GM23338 (cell line): ENCODE measurements at regions not wholly inside any gene's neighbourhood (a gene's known extent, or its start where the extent isn't known, plus 50 kb on each side); places are given as distances from the start of the nearest gene placed in this dataset.

Source experiments
- ATAC-seq: fragments of 200-7000 bp; cut with Tn5 transposase; 3 replicates; pipeline ENCODE4 v1.9.1; 2020
- DNase-seq: peaks from one replicate; pipeline ENCODE4 v3.0.0-alpha.2; 2015; ENCODE audit warnings: low spot score
- H2AFZ ChIP-seq: fragments of 200-600 bp; sonication (generic); 2 replicates; pipeline ENCODE4 v1.8.0; 2016; ENCODE audit warnings: antibody characterized with exemption, mild to moderate bottlenecking, moderate library complexity
- H3F3A ChIP-seq: fragments of 200-600 bp; sonication (generic); replicated peaks from 2 replicates; pipeline ENCODE4 v1.8.0; 2017; ENCODE audit warnings: antibody characterized with exemption, mixed run types, low read depth
- H3K27ac ChIP-seq: fragments of 200-600 bp; sonication (generic); 2 replicates; pipeline ENCODE4 v1.6.1; 2016; ENCODE audit warnings: low read depth
- H3K27me3 ChIP-seq: fragments of 200-600 bp; sonication (generic); 2 replicates; pipeline ENCODE4 v1.8.0; 2016; ENCODE audit warnings: mild to moderate bottlenecking, mixed run types, moderate library complexity; ENCODE audit not compliant: insufficient read depth
- H3K36me3 ChIP-seq: fragments of 200-600 bp; sonication (generic); 2 replicates; pipeline ENCODE4 v1.8.0; 2016; ENCODE audit warnings: mild to moderate bottlenecking; ENCODE audit not compliant: insufficient read depth
- H3K4me1 ChIP-seq: fragments of 200-600 bp; sonication (generic); 2 replicates; pipeline ENCODE4 v1.8.0; 2016; ENCODE audit warnings: mild to moderate bottlenecking, moderate library complexity; ENCODE audit not compliant: insufficient read depth
- H3K4me2 ChIP-seq: fragments of 200-600 bp; sonication (generic); 2 replicates; pipeline ENCODE4 v1.7.1; 2017; ENCODE audit warnings: mixed run types
- H3K4me3 ChIP-seq: fragments of 200-600 bp; sonication (generic); 2 replicates; pipeline ENCODE4 v1.6.1; 2016; ENCODE audit warnings: mixed run types
- H3K79me2 ChIP-seq: fragments of 200-600 bp; sonication (generic); replicated peaks from 2 replicates; pipeline ENCODE4 v1.8.0; 2017; ENCODE audit warnings: mild to moderate bottlenecking; ENCODE audit not compliant: insufficient read depth
- H3K9me2 ChIP-seq: fragments of 200-600 bp; sonication (generic); 2 replicates; pipeline ENCODE4 v1.8.0; 2017; ENCODE audit not compliant: insufficient read depth
- H4K20me1 ChIP-seq: fragments of 200-600 bp; sonication (generic); replicated peaks from 2 replicates; pipeline ENCODE4 v1.8.0; 2017; ENCODE audit warnings: mild to moderate bottlenecking; ENCODE audit not compliant: insufficient read depth
- H3K27ac Mint-ChIP-seq: 2 replicates; pipeline ENCODE4 v1.8.0; 2020; ENCODE audit warnings: inconsistent platforms, mild to moderate bottlenecking, moderate library complexity, mixed read lengths
- H3K27me3 Mint-ChIP-seq: 3 replicates; pipeline ENCODE4 v1.8.0; 2022; ENCODE audit warnings: low read depth, mild to moderate bottlenecking, moderate library complexity, mixed read lengths, inconsistent platforms; ENCODE audit not compliant: insufficient read depth, poor library complexity
- H3K36me3 Mint-ChIP-seq: 3 replicates; pipeline ENCODE4 v1.8.0; 2021; ENCODE audit warnings: low read depth, mild to moderate bottlenecking, inconsistent platforms, moderate library complexity, mixed read lengths
- H3K4me1 Mint-ChIP-seq: 3 replicates; pipeline ENCODE4 v1.8.0; 2020; ENCODE audit warnings: mild to moderate bottlenecking, inconsistent platforms, mixed read lengths
- H3K4me3 Mint-ChIP-seq: 3 replicates; pipeline ENCODE4 v1.8.0; 2021; ENCODE audit warnings: moderate library complexity, mild to moderate bottlenecking, inconsistent platforms, mixed read lengths
- H3K9me3 Mint-ChIP-seq: 3 replicates; pipeline ENCODE4 v1.8.0; 2020; ENCODE audit warnings: moderate library complexity, mild to moderate bottlenecking, inconsistent platforms, mixed read lengths
- CREB1 ChIP-seq: fragments of 250-450 bp; sonication (Bioruptor Pico); IDR thresholded peaks from 2 replicates; pipeline ENCODE4 v1.5.0; 2020; ENCODE audit warnings: low read depth, mild to moderate bottlenecking, moderate library complexity
- ETS1 ChIP-seq: IDR thresholded peaks from 2 replicates; pipeline ENCODE4 v1.6.1; 2016; ENCODE audit warnings: antibody characterized with exemption
- EZH2 ChIP-seq: fragments of 200-600 bp; sonication (generic); IDR thresholded peaks from one replicate; pipeline ENCODE4 v1.8.0; 2017; ENCODE audit warnings: antibody characterized with exemption, mild to moderate bottlenecking, low read depth; ENCODE audit not compliant: unreplicated experiment
- JUNB ChIP-seq: IDR thresholded peaks from one replicate; pipeline ENCODE4 v1.6.1; 2016; ENCODE audit warnings: antibody characterized with exemption; ENCODE audit not compliant: unreplicated experiment
- NANOG ChIP-seq: IDR thresholded peaks from 2 replicates; pipeline ENCODE4 v1.6.1; 2016; ENCODE audit warnings: antibody characterized with exemption, borderline replicate concordance
- POLR2AphosphoS5 ChIP-seq: IDR thresholded peaks from 2 replicates; pipeline ENCODE4 v1.6.1; 2016; ENCODE audit warnings: antibody characterized with exemption, low read depth
- REST ChIP-seq: IDR thresholded peaks from one replicate; pipeline ENCODE4 v1.6.1; 2018; ENCODE audit warnings: antibody characterized with exemption; ENCODE audit not compliant: unreplicated experiment
- STAT1 ChIP-seq: IDR thresholded peaks from one replicate; pipeline ENCODE4 v1.6.1; 2016; ENCODE audit warnings: antibody characterized with exemption; ENCODE audit not compliant: unreplicated experiment
- ZNF114 ChIP-seq: fragments of 250-450 bp; sonication (Bioruptor Pico); IDR thresholded peaks from 2 replicates; pipeline ENCODE4 v1.5.0; 2020; ENCODE audit warnings: mild to moderate bottlenecking, moderate library complexity
- ZNF331 ChIP-seq: fragments of 250-450 bp; sonication (Bioruptor Pico); IDR thresholded peaks from 2 replicates; pipeline ENCODE4 v1.5.0; 2020; ENCODE audit warnings: low read depth, mild to moderate bottlenecking, moderate library complexity
- ZNF462 ChIP-seq: fragments of 250-450 bp; sonication (Bioruptor Pico); IDR thresholded peaks from 2 replicates; pipeline ENCODE4 v1.5.0; 2020; ENCODE audit warnings: mild to moderate bottlenecking, moderate library complexity
- TF ChIP-seq, protein P1 (sequence below), 2 experiments: fragments of 200-600 bp in 1 of 2; sonication (generic) in 1 of 2; conservative IDR thresholded peaks; 2 replicates each; pipeline versions ENCODE4 v1.5.1 to v1.6.1; 2016 to 2017; ENCODE audit warnings: antibody characterized with exemption in 2 of 2, low read depth in 2 of 2, mild to moderate bottlenecking in 2 of 2, moderate library complexity in 1 of 2

GRCh38 chr21:20789729-20790500 lies 208.3 kb upstream of the NCAM2 start:
- DNase-seq (peak; percentile 88), ATAC-seq (peak; percentile 95)
- Mint-ChIP-seq H3K27ac (peak overlapping the region; percentile 96), H3K27me3 (peaks cover 4% of the 10 kb centered on the region), H3K4me3 (peak overlapping the region; percentile 21; the same call in 2 of the 3 replicates), H3K4me1 (peaks cover 62% of the 10 kb centered on the region), H3K36me3 (peaks cover 33% of the 10 kb centered on the region), H3K9me3 (peaks cover 20% of the 10 kb centered on the region)
- H3F3A ChIP-seq: no peaks in the 10 kb centered on the region
- no peaks in the 10 kb centered on the region for H3K79me2 ChIP-seq
- H3K27ac ChIP-seq: peak overlapping the region; percentile 63
- H3K4me2 ChIP-seq: peak overlapping the region; percentile 12
- TF ChIP-seq, protein P1, sequence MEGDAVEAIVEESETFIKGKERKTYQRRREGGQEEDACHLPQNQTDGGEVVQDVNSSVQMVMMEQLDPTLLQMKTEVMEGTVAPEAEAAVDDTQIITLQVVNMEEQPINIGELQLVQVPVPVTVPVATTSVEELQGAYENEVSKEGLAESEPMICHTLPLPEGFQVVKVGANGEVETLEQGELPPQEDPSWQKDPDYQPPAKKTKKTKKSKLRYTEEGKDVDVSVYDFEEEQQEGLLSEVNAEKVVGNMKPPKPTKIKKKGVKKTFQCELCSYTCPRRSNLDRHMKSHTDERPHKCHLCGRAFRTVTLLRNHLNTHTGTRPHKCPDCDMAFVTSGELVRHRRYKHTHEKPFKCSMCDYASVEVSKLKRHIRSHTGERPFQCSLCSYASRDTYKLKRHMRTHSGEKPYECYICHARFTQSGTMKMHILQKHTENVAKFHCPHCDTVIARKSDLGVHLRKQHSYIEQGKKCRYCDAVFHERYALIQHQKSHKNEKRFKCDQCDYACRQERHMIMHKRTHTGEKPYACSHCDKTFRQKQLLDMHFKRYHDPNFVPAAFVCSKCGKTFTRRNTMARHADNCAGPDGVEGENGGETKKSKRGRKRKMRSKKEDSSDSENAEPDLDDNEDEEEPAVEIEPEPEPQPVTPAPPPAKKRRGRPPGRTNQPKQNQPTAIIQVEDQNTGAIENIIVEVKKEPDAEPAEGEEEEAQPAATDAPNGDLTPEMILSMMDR (conservative IDR thresholded peaks at IDR 0.05; ENCODE audit: low read depth in 2 of 2): no peak
- TF ChIP-seq ZNF114 (CRISPR knock-in tag) (no peak), CREB1 (CRISPR knock-in tag) (peak; percentile 55; the same call in 1 of the 2 replicates), EZH2 (no peak), ETS1 (no peak), STAT1 (no peak), REST (no peak), NANOG (peak; percentile 95), ZNF331 (CRISPR knock-in tag) (no peak), POLR2AphosphoS5 (no peak), JUNB (no peak), ZNF462 (peak; percentile 44; the same call in 1 of the 2 replicates)
- no peaks in the 10 kb centered on the region for H3K27me3 ChIP-seq
- no peak overlapping the region for H2AFZ ChIP-seq
- no peak overlapping the region for H3K4me3 ChIP-seq
- H3K4me1 ChIP-seq: peaks cover 22% of the 10 kb centered on the region
- H3K9me2 ChIP-seq: peaks cover 5% of the 10 kb centered on the region; the same call in 1 of the 2 replicates
- no peaks in the 10 kb centered on the region for H4K20me1 ChIP-seq
- H3K36me3 ChIP-seq: no peaks in the 10 kb centered on the region
